HG02884 (cell line): ENCODE measurements at regions not wholly inside any gene's neighbourhood (a gene's known extent, or its start where the extent isn't known, plus 50 kb on each side); places are given as distances from the start of the nearest gene placed in this dataset.
"Not testable (repeated sequence)": the region's sequence is repeated elsewhere in the genome, so short reads cannot be mapped to it uniquely, and the experiment has no call there.

ENCODE experiments used
- ATAC-seq: cut with Tn5 transposase; IDR thresholded peaks from one replicate; pipeline ENCODE4 v1.9.1; 2021; ENCODE audit warnings: mild to moderate bottlenecking, moderate library complexity; ENCODE audit not compliant: unreplicated experiment

- not testable (repeated sequence) for ATAC-seq
These were observed 75.8 kb upstream of the VKORC1L1 start for GRCh38 chr7:65797086-65797485.

- not testable (repeated sequence) for ATAC-seq
These were observed 75.3 kb upstream of the VKORC1L1 start for GRCh38 chr7:65797566-65797965.

- ATAC-seq = peak; percentile 99
These were observed 74.5 kb upstream of the VKORC1L1 start for GRCh38 chr7:65798111-65799075.

- ATAC-seq = not testable (repeated sequence)
These were observed 72.7 kb upstream of the VKORC1L1 start for GRCh38 chr7:65800191-65800590.

- no peak for ATAC-seq
These were observed 72.0 kb upstream of the VKORC1L1 start for GRCh38 chr7:65800890-65801341.

- no peak for ATAC-seq
These were observed 68.0 kb upstream of the VKORC1L1 start for GRCh38 chr7:65804887-65805286.

GRCh38 chr7:65807067-65807466 is 65.8 kb upstream of the VKORC1L1 start:
- ATAC-seq = not testable (repeated sequence)

- ATAC-seq = peak; percentile 88
These were observed 63.5 kb upstream of the VKORC1L1 start for GRCh38 chr7:65809259-65809981.

- peak; percentile 36 for ATAC-seq
These were observed 62.9 kb upstream of the VKORC1L1 start for GRCh38 chr7:65809982-65810288.

- ATAC-seq = no peak
These were observed 60.6 kb upstream of the VKORC1L1 start for GRCh38 chr7:65812281-65812680.

- not testable (repeated sequence) for ATAC-seq
These were observed 58.2 kb upstream of the VKORC1L1 start for GRCh38 chr7:65814556-65815167.

- ATAC-seq = no peak
These were observed 52.5 kb upstream of the VKORC1L1 start for GRCh38 chr7:65820287-65820950.
